WTC11 (cell line): ENCODE measurements at regions not wholly inside any gene's neighbourhood (a gene's known extent, or its start where the extent isn't known, plus 50 kb on each side); places are given as distances from the start of the nearest gene placed in this dataset.

Source experiments
- ATAC-seq: fragments of 200-7000 bp; cut with Tn5 transposase; 2 replicates; pipeline ENCODE4 v1.10.0; 2021; ENCODE audit warnings: mild to moderate bottlenecking, moderate library complexity
- CTCF ChIA-PET: fragments of 300-600 bp; sonication (Branson Sonifier 250); formaldehyde crosslinking; loops from one replicate; lab custom pipeline; 2021; ENCODE audit warnings: antibody characterized with exemption; lab: Charles Lee
- POLR2A ChIA-PET: fragments of 350-600 bp; sonication (Branson Sonifier 250); formaldehyde crosslinking; loops from one replicate; lab custom pipeline; 2021; ENCODE audit warnings: antibody characterized with exemption; lab: Charles Lee
- DNase-seq: peaks from one replicate; pipeline ENCODE4 v3.0.0; 2021; ENCODE audit warnings: low spot score
- H3K27ac Mint-ChIP-seq: 2 replicates; pipeline ENCODE4 v1.8.0; 2021; ENCODE audit warnings: mixed read lengths
- H3K27me3 Mint-ChIP-seq: 2 replicates; pipeline ENCODE4 v1.8.0; 2021; ENCODE audit warnings: low read depth, mild to moderate bottlenecking, moderate library complexity, mixed read lengths
- H3K36me3 Mint-ChIP-seq: 2 replicates; pipeline ENCODE4 v1.8.0; 2021; ENCODE audit warnings: mixed read lengths
- H3K4me1 Mint-ChIP-seq: 2 replicates; pipeline ENCODE4 v1.8.0; 2022; ENCODE audit warnings: mixed read lengths
- H3K4me3 Mint-ChIP-seq: 2 replicates; pipeline ENCODE4 v1.8.0; 2021; ENCODE audit warnings: mild to moderate bottlenecking, moderate library complexity, mixed read lengths
- H3K9me3 Mint-ChIP-seq: 2 replicates; pipeline ENCODE4 v1.8.0; 2021; ENCODE audit warnings: mixed read lengths
- CREM ChIP-seq: sonication (generic); formaldehyde crosslinking; IDR thresholded peaks from 2 replicates; pipeline ENCODE4 v1.8.1; 2022; ENCODE audit warnings: mild to moderate bottlenecking, missing genetic modification reagents, moderate library complexity
- EMX1 ChIP-seq: fragments of 250-450 bp; sonication (Bioruptor Pico); IDR thresholded peaks from 2 replicates; pipeline ENCODE4 v1.8.0; 2021; ENCODE audit warnings: mild to moderate bottlenecking
- ETV6 ChIP-seq: sonication (generic); formaldehyde crosslinking; IDR thresholded peaks from 2 replicates; pipeline ENCODE4 v1.8.1; 2022; ENCODE audit warnings: mild to moderate bottlenecking, missing genetic modification reagents
- FOXK1 ChIP-seq: sonication (generic); formaldehyde crosslinking; IDR thresholded peaks from 2 replicates; pipeline ENCODE4 v1.8.0; 2022; ENCODE audit warnings: mild to moderate bottlenecking, moderate library complexity, missing genetic modification reagents
- GABPB1 ChIP-seq: sonication (generic); formaldehyde crosslinking; IDR thresholded peaks from 2 replicates; pipeline ENCODE4 v1.8.1; 2023; ENCODE audit warnings: mild to moderate bottlenecking, missing genetic modification reagents
- GRHL2 ChIP-seq: fragments of 250-450 bp; sonication (Bioruptor Pico); IDR thresholded peaks from 2 replicates; pipeline ENCODE4 v1.8.0; 2022; ENCODE audit warnings: mild to moderate bottlenecking, moderate library complexity; ENCODE audit not compliant: insufficient replicate concordance, severe bottlenecking
- NFE2L1 ChIP-seq: sonication (generic); formaldehyde crosslinking; IDR thresholded peaks from 2 replicates; pipeline ENCODE4 v1.8.1; 2023; ENCODE audit warnings: missing genetic modification reagents
- NR2C2 ChIP-seq: sonication (generic); formaldehyde crosslinking; IDR thresholded peaks from 2 replicates; pipeline ENCODE4 v1.8.0; 2022; ENCODE audit warnings: mild to moderate bottlenecking, missing genetic modification reagents
- TEAD4 ChIP-seq: sonication (generic); formaldehyde crosslinking; IDR thresholded peaks from 2 replicates; pipeline ENCODE4 v1.8.0; 2022; ENCODE audit warnings: mild to moderate bottlenecking, missing genetic modification reagents
- TP53 ChIP-seq: sonication (generic); formaldehyde crosslinking; IDR thresholded peaks from 2 replicates; pipeline ENCODE4 v1.8.1; 2023; ENCODE audit warnings: mild to moderate bottlenecking, missing genetic modification reagents
- ZNF219 ChIP-seq: sonication (generic); formaldehyde crosslinking; IDR thresholded peaks from 2 replicates; pipeline ENCODE4 v1.8.0; 2023; ENCODE audit warnings: missing genetic modification reagents, mild to moderate bottlenecking, borderline replicate concordance
- ZNF232 ChIP-seq: sonication (generic); formaldehyde crosslinking; IDR thresholded peaks from 2 replicates; pipeline ENCODE4 v1.8.0; 2022; ENCODE audit warnings: mild to moderate bottlenecking, missing genetic modification reagents
- ZNF317 ChIP-seq: sonication (generic); formaldehyde crosslinking; IDR thresholded peaks from 2 replicates; pipeline ENCODE4 v1.8.1; 2023; ENCODE audit warnings: low read depth, mild to moderate bottlenecking, moderate library complexity, missing genetic modification reagents, borderline replicate concordance
- ZNF416 ChIP-seq: fragments of 250-450 bp; sonication (Bioruptor Pico); IDR thresholded peaks from 2 replicates; pipeline ENCODE4 v1.9.0; 2021; ENCODE audit warnings: mild to moderate bottlenecking, inconsistent platforms
- TF ChIP-seq, protein P1 (sequence below): sonication (generic); formaldehyde crosslinking; IDR thresholded peaks from 2 replicates; pipeline ENCODE4 v1.8.1; 2023; ENCODE audit warnings: mild to moderate bottlenecking, missing genetic modification reagents
- TF ChIP-seq, protein P2 (sequence below): sonication (generic); formaldehyde crosslinking; IDR thresholded peaks from 2 replicates; pipeline ENCODE4 v1.8.1; 2022; ENCODE audit warnings: missing genetic modification reagents, borderline replicate concordance
- TF ChIP-seq, protein P3 (sequence below): sonication (generic); formaldehyde crosslinking; IDR thresholded peaks from 2 replicates; pipeline ENCODE4 v1.8.1; 2022; ENCODE audit warnings: mild to moderate bottlenecking, missing genetic modification reagents, moderate library complexity, borderline replicate concordance
- TF ChIP-seq, protein P4 (sequence below): sonication (generic); formaldehyde crosslinking; conservative IDR thresholded peaks from 2 replicates; pipeline ENCODE4 v1.8.1; 2022; ENCODE audit warnings: mild to moderate bottlenecking, missing genetic modification reagents
- TF ChIP-seq, protein P5 (sequence below): sonication (generic); formaldehyde crosslinking; conservative IDR thresholded peaks from 2 replicates; pipeline ENCODE4 v1.8.1; 2023; ENCODE audit warnings: mild to moderate bottlenecking, low read depth, missing genetic modification reagents, moderate library complexity
- TF ChIP-seq, protein P6 (sequence below): fragments of 250-450 bp; sonication (Bioruptor Pico); IDR thresholded peaks from 2 replicates; pipeline ENCODE4 v2.1.2; 2022; ENCODE audit warnings: mild to moderate bottlenecking, moderate library complexity
- TF ChIP-seq, protein P7 (sequence below): sonication (generic); formaldehyde crosslinking; IDR thresholded peaks from 2 replicates; pipeline ENCODE4 v1.8.1; 2023; ENCODE audit warnings: mild to moderate bottlenecking, missing genetic modification reagents, borderline replicate concordance
- TF ChIP-seq, protein P8 (sequence below): sonication (generic); formaldehyde crosslinking; IDR thresholded peaks from 2 replicates; pipeline ENCODE4 v1.8.0; 2022; ENCODE audit warnings: mild to moderate bottlenecking, missing genetic modification reagents

DNA sequence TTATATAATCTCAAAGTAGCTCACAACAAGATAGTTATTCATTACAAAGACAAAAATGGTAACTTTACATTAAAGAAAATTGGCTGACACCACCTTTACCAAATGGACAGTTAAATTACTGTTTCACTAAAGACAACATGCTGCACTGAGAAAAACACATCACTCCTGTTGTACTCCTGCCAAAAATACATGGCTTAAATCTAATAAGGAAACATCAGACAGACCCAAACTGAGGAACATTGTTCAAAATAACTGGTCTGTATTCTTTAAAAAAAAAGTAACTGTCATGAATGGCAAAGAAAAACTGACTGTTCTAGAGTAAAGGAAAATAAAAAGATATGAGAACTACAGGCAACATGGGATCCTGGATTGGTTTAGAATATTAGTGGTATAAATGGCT, 151.3 kb upstream of the DCN start:
- Mint-ChIP-seq H3K36me3 (no peaks in the 10 kb centered on the region), H3K4me1 (no peaks in the 10 kb centered on the region), H3K27ac (no peak overlapping the region), H3K9me3 (no peaks in the 10 kb centered on the region), H3K27me3 (no peaks in the 10 kb centered on the region; the same call in 1 of the 2 replicates), H3K4me3 (no peak overlapping the region)
- no peak for TF ChIP-seq NFE2L1 (CRISPR knock-in tag)
- TF ChIP-seq TEAD4 (CRISPR knock-in tag), result no peak
- no peak for TF ChIP-seq GRHL2
- TF ChIP-seq, protein P1, sequence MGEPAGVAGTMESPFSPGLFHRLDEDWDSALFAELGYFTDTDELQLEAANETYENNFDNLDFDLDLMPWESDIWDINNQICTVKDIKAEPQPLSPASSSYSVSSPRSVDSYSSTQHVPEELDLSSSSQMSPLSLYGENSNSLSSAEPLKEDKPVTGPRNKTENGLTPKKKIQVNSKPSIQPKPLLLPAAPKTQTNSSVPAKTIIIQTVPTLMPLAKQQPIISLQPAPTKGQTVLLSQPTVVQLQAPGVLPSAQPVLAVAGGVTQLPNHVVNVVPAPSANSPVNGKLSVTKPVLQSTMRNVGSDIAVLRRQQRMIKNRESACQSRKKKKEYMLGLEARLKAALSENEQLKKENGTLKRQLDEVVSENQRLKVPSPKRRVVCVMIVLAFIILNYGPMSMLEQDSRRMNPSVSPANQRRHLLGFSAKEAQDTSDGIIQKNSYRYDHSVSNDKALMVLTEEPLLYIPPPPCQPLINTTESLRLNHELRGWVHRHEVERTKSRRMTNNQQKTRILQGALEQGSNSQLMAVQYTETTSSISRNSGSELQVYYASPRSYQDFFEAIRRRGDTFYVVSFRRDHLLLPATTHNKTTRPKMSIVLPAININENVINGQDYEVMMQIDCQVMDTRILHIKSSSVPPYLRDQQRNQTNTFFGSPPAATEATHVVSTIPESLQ (CRISPR knock-in tag), result no peak
- TF ChIP-seq, protein P2, sequence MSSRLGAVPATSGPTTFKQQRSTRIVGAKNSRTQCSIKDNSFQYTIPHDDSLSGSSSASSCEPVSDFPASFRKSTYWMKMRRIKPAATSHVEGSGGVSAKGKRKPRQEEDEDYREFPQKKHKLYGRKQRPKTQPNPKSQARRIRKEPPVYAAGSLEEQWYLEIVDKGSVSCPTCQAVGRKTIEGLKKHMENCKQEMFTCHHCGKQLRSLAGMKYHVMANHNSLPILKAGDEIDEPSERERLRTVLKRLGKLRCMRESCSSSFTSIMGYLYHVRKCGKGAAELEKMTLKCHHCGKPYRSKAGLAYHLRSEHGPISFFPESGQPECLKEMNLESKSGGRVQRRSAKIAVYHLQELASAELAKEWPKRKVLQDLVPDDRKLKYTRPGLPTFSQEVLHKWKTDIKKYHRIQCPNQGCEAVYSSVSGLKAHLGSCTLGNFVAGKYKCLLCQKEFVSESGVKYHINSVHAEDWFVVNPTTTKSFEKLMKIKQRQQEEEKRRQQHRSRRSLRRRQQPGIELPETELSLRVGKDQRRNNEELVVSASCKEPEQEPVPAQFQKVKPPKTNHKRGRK, result no peak
- TF ChIP-seq, protein P3, sequence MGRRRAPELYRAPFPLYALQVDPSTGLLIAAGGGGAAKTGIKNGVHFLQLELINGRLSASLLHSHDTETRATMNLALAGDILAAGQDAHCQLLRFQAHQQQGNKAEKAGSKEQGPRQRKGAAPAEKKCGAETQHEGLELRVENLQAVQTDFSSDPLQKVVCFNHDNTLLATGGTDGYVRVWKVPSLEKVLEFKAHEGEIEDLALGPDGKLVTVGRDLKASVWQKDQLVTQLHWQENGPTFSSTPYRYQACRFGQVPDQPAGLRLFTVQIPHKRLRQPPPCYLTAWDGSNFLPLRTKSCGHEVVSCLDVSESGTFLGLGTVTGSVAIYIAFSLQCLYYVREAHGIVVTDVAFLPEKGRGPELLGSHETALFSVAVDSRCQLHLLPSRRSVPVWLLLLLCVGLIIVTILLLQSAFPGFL, result no peak
- TF ChIP-seq ZNF416 (CRISPR knock-in tag), result no peak
- no peak for TF ChIP-seq ETV6 (CRISPR knock-in tag)
- TF ChIP-seq GABPB1 (CRISPR knock-in tag), result no peak
- ATAC-seq (no peak), DNase-seq (no peak)
- ChIA-PET POLR2A (no interaction called here), CTCF (no interaction called here)

DNA sequence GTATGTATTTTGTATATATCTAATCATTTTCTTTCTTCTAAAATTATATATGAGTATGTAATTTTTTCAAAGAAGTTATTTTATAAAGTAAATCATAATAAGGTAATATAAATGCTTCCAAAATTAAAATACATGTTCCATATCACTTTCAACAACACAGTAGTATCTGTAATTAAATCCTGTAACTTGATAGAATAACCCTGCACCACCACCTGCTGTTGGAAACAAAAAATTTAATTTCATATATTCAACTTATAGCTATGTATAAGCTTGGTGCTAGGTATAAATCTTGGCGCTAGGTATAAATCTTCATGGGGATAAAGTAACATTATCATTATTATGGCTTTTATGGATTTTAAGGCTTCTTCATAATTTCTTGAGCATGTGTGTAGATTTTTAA, 149.7 kb upstream of the DCN start:
- H3K9me3 Mint-ChIP-seq, result no peaks in the 10 kb centered on the region
- no peaks in the 10 kb centered on the region for H3K36me3 Mint-ChIP-seq
- H3K4me3 Mint-ChIP-seq, result no peak overlapping the region
- H3K27me3 Mint-ChIP-seq, result no peaks in the 10 kb centered on the region; the same call in 1 of the 2 replicates
- DNase-seq, result no peak
- H3K27ac Mint-ChIP-seq, result no peak overlapping the region
- CTCF ChIA-PET, result no interaction called here
- POLR2A ChIA-PET, result no interaction called here
- H3K4me1 Mint-ChIP-seq, result no peaks in the 10 kb centered on the region
- ATAC-seq, result no peak
- TF ChIP-seq, protein P4, sequence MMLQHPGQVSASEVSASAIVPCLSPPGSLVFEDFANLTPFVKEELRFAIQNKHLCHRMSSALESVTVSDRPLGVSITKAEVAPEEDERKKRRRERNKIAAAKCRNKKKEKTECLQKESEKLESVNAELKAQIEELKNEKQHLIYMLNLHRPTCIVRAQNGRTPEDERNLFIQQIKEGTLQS (CRISPR knock-in tag), result no peak
- TF ChIP-seq TEAD4 (CRISPR knock-in tag) (no peak), NR2C2 (CRISPR knock-in tag) (no peak), CREM (CRISPR knock-in tag) (no peak), GABPB1 (CRISPR knock-in tag) (no peak), ZNF219 (CRISPR knock-in tag) (no peak), ZNF232 (CRISPR knock-in tag) (no peak), TP53 (CRISPR knock-in tag) (no peak), FOXK1 (no peak), ZNF317 (no peak), EMX1 (no peak)
- TF ChIP-seq, protein P5, sequence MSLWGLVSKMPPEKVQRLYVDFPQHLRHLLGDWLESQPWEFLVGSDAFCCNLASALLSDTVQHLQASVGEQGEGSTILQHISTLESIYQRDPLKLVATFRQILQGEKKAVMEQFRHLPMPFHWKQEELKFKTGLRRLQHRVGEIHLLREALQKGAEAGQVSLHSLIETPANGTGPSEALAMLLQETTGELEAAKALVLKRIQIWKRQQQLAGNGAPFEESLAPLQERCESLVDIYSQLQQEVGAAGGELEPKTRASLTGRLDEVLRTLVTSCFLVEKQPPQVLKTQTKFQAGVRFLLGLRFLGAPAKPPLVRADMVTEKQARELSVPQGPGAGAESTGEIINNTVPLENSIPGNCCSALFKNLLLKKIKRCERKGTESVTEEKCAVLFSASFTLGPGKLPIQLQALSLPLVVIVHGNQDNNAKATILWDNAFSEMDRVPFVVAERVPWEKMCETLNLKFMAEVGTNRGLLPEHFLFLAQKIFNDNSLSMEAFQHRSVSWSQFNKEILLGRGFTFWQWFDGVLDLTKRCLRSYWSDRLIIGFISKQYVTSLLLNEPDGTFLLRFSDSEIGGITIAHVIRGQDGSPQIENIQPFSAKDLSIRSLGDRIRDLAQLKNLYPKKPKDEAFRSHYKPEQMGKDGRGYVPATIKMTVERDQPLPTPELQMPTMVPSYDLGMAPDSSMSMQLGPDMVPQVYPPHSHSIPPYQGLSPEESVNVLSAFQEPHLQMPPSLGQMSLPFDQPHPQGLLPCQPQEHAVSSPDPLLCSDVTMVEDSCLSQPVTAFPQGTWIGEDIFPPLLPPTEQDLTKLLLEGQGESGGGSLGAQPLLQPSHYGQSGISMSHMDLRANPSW (CRISPR knock-in tag), result no peak
- TF ChIP-seq, protein P6, sequence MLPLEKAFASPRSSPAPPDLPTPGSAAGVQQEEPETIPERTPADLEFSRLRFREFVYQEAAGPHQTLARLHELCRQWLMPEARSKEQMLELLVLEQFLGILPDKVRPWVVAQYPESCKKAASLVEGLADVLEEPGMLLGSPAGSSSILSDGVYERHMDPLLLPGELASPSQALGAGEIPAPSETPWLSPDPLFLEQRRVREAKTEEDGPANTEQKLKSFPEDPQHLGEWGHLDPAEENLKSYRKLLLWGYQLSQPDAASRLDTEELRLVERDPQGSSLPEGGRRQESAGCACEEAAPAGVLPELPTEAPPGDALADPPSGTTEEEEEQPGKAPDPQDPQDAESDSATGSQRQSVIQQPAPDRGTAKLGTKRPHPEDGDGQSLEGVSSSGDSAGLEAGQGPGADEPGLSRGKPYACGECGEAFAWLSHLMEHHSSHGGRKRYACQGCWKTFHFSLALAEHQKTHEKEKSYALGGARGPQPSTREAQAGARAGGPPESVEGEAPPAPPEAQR (CRISPR knock-in tag), result no peak
- TF ChIP-seq, protein P7, sequence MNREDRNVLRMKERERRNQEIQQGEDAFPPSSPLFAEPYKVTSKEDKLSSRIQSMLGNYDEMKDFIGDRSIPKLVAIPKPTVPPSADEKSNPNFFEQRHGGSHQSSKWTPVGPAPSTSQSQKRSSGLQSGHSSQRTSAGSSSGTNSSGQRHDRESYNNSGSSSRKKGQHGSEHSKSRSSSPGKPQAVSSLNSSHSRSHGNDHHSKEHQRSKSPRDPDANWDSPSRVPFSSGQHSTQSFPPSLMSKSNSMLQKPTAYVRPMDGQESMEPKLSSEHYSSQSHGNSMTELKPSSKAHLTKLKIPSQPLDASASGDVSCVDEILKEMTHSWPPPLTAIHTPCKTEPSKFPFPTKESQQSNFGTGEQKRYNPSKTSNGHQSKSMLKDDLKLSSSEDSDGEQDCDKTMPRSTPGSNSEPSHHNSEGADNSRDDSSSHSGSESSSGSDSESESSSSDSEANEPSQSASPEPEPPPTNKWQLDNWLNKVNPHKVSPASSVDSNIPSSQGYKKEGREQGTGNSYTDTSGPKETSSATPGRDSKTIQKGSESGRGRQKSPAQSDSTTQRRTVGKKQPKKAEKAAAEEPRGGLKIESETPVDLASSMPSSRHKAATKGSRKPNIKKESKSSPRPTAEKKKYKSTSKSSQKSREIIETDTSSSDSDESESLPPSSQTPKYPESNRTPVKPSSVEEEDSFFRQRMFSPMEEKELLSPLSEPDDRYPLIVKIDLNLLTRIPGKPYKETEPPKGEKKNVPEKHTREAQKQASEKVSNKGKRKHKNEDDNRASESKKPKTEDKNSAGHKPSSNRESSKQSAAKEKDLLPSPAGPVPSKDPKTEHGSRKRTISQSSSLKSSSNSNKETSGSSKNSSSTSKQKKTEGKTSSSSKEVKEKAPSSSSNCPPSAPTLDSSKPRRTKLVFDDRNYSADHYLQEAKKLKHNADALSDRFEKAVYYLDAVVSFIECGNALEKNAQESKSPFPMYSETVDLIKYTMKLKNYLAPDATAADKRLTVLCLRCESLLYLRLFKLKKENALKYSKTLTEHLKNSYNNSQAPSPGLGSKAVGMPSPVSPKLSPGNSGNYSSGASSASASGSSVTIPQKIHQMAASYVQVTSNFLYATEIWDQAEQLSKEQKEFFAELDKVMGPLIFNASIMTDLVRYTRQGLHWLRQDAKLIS (CRISPR knock-in tag), result no peak
- TF ChIP-seq, protein P8, sequence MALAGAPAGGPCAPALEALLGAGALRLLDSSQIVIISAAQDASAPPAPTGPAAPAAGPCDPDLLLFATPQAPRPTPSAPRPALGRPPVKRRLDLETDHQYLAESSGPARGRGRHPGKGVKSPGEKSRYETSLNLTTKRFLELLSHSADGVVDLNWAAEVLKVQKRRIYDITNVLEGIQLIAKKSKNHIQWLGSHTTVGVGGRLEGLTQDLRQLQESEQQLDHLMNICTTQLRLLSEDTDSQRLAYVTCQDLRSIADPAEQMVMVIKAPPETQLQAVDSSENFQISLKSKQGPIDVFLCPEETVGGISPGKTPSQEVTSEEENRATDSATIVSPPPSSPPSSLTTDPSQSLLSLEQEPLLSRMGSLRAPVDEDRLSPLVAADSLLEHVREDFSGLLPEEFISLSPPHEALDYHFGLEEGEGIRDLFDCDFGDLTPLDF (CRISPR knock-in tag), result no peak
